ENCODE measurements at regions not wholly inside any gene's neighbourhood (a gene's known extent, or its start where the extent isn't known, plus 50 kb on each side); places are given as distances from the start of the nearest gene placed in this dataset.

DNA sequence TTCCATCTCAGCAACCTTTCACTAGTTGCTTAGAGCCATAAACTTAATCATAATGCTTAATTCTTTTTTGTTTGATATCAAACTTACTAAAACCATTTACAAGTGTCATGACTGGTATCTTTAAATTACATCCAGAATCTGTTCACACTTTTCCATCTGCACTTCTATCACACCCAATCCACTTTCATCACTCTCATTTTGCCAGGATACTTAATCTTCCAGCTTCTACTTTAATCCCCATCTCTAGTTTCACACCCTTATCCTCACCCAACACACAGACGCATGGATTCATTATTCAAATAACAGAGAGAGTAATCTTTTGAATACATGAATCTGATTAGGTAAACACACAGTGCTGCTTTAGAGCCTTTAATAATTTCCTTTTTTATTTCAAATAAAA, 828.4 kb downstream of the HACE1 start:
- H2BK12ac ChIP-seq (ENCODE audit: low read depth, low read length), result no peak overlapping the region
- no peak overlapping the region for H3K14ac ChIP-seq (ENCODE audit: insufficient read length)
- no peak overlapping the region for H3K27ac ChIP-seq (ENCODE audit: low read depth, low read length)
- ChIA-PET CTCF (ENCODE audit: partially characterized antibody) (interaction anchor here (1.1 kb wide), 1 partner anchor 13 kb away, joined by 3 read pairs; no protein-coding TSS in a partner anchor), POLR2A (ENCODE audit: partially characterized antibody) (no interaction called here)
- H3K18ac ChIP-seq (ENCODE audit: extremely low read depth, low read length), result no peak overlapping the region
- H3K4me1 ChIP-seq (replicated peaks in 1 of 4; ENCODE audit: control insufficient read depth in 3 of 4, insufficient read depth in 4 of 4, low read length in 3 of 4), result no peaks in the 10 kb centered on the region
- H2BK5ac ChIP-seq (ENCODE audit: low read depth, low read length), result no peak overlapping the region
- no peak overlapping the region for H3K9ac ChIP-seq (replicated peaks in 1 of 4; ENCODE audit: extremely low read depth in 1 of 4, low read depth in 3 of 4, low read length in 3 of 4)
- H4K91ac ChIP-seq (replicated peaks; ENCODE audit: insufficient read length, low read length), result no peak overlapping the region
- no peaks in the 10 kb centered on the region for H3K79me2 ChIP-seq (ENCODE audit: control insufficient read depth in 1 of 2, insufficient read depth in 2 of 2, low read length in 2 of 2)
- H2BK15ac ChIP-seq (ENCODE audit: low read length), result no peak overlapping the region
- no peaks in the 10 kb centered on the region; the same call in 1 of the 2 replicates for H3K23me2 ChIP-seq (ENCODE audit: low read depth, low read length)
- no peak overlapping the region for H3K56ac ChIP-seq (replicated peaks; ENCODE audit: insufficient read length, low read depth, low read length)
- H4K5ac ChIP-seq (ENCODE audit: insufficient read length, low read depth, low read length), result no peak overlapping the region
- H4K8ac ChIP-seq (ENCODE audit: extremely low read depth, insufficient read depth, low read length), result no peak overlapping the region
- H3K23ac ChIP-seq (ENCODE audit: insufficient read length), result no peak overlapping the region
- 100% methylated on average over 1 of the region's 1 CpG; no CpG with 5 or more reads in 1 of the 2 experiments for WGBS, 2 experiments (ENCODE audit: extremely low coverage in 1 of 2, insufficient coverage in 1 of 2, insufficient read length in 1 of 2, insufficient replicate concordance in 2 of 2, low coverage in 1 of 2, low lambda C conversion rate in 2 of 2, missing lambda C conversion rate in 1 of 2)
- H2AFZ ChIP-seq (ENCODE audit: low read length), result no peak overlapping the region
- H2BK120ac ChIP-seq (replicated peaks; ENCODE audit: low read depth, low read length), result no peak overlapping the region
- H2AK5ac ChIP-seq (ENCODE audit: low read depth, low read length), result no peak overlapping the region
- H3K9me3 ChIP-seq (ENCODE audit: insufficient read depth in 2 of 2, low read depth in 1 of 2, low read length in 1 of 2), result no peaks in the 10 kb centered on the region
- no peak overlapping the region for H2BK20ac ChIP-seq (ENCODE audit: low read length)
- H3K4me3 ChIP-seq (ENCODE audit: extremely low read depth in 1 of 4, insufficient read depth in 2 of 4, low read depth in 3 of 4, low read length in 4 of 4), result no peak overlapping the region
- DNase-seq (ENCODE audit: low read depth in 1 of 2, low spot score in 2 of 2) (no peak), FAIRE-seq (no peak)
- no peaks in the 10 kb centered on the region for H3K79me1 ChIP-seq (ENCODE audit: low read depth, low read length)
- H4K20me1 ChIP-seq (replicated peaks in 1 of 2; ENCODE audit: control insufficient read depth in 1 of 2, insufficient read depth in 2 of 2, low read length in 2 of 2), result no peaks in the 10 kb centered on the region
- no peak overlapping the region for H3K4me2 ChIP-seq (ENCODE audit: insufficient read depth in 1 of 2, low read depth in 2 of 2, low read length in 2 of 2)
- H3K36me3 ChIP-seq (ENCODE audit: control insufficient read depth in 2 of 4, insufficient read depth in 4 of 4, low read length in 3 of 4), result no peaks in the 10 kb centered on the region
- H3K27me3 ChIP-seq (replicated peaks in 1 of 4; ENCODE audit: control insufficient read depth in 3 of 4, extremely low read depth in 1 of 4, insufficient read depth in 3 of 4, low read length in 3 of 4), result no peaks in the 10 kb centered on the region
- no peak overlapping the region for H3K4ac ChIP-seq (replicated peaks; ENCODE audit: insufficient read length, low read depth, low read length)
- no peak for TF ChIP-seq SRF (IDR thresholded peaks at IDR 0.05; ENCODE audit: low read depth, low read length)
- no peak for TF ChIP-seq MAFK (IDR thresholded peaks at IDR 0.05; ENCODE audit: low read depth, low read length)
- no peak for TF ChIP-seq POLR2AphosphoS5 (IDR thresholded peaks at IDR 0.05; ENCODE audit: low read depth, low read length)
- no peak for TF ChIP-seq CHD1 (IDR thresholded peaks at IDR 0.05; ENCODE audit: low read depth, low read length)
- TF ChIP-seq, protein P1, sequence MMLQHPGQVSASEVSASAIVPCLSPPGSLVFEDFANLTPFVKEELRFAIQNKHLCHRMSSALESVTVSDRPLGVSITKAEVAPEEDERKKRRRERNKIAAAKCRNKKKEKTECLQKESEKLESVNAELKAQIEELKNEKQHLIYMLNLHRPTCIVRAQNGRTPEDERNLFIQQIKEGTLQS (IDR thresholded peaks at IDR 0.05; ENCODE audit: insufficient read depth, low read depth, low read length), result no peak
- TF ChIP-seq CHD2 (IDR thresholded peaks at IDR 0.05; ENCODE audit: low read length), result no peak
- TF ChIP-seq POU5F1 (IDR thresholded peaks at IDR 0.05; ENCODE audit: low read depth, low read length), result no peak
- no peak for TF ChIP-seq TEAD4 (IDR thresholded peaks at IDR 0.05; ENCODE audit: low read depth, low read length)
- TF ChIP-seq, protein P2, sequence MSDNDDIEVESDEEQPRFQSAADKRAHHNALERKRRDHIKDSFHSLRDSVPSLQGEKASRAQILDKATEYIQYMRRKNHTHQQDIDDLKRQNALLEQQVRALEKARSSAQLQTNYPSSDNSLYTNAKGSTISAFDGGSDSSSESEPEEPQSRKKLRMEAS (IDR thresholded peaks at IDR 0.05), result no peak
- TF ChIP-seq GABPA (IDR thresholded peaks at IDR 0.05; ENCODE audit: borderline replicate concordance, insufficient read depth, low read length), result no peak
- TF ChIP-seq RFX5 (IDR thresholded peaks at IDR 0.05; ENCODE audit: borderline replicate concordance, low read depth, low read length), result no peak
- no peak for TF ChIP-seq CTBP2 (IDR thresholded peaks at IDR 0.05; ENCODE audit: borderline replicate concordance, insufficient read depth, insufficient read length, low read length)
- no peak for TF ChIP-seq SP2 (IDR thresholded peaks at IDR 0.05; ENCODE audit: low read length)
- TF ChIP-seq, protein P3, sequence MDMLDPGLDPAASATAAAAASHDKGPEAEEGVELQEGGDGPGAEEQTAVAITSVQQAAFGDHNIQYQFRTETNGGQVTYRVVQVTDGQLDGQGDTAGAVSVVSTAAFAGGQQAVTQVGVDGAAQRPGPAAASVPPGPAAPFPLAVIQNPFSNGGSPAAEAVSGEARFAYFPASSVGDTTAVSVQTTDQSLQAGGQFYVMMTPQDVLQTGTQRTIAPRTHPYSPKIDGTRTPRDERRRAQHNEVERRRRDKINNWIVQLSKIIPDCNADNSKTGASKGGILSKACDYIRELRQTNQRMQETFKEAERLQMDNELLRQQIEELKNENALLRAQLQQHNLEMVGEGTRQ (IDR thresholded peaks at IDR 0.05; ENCODE audit: low read length), result no peak

All from H1 (cell line).